ENCODE measurements at regions not wholly inside any gene's neighbourhood (a gene's known extent, or its start where the extent isn't known, plus 50 kb on each side); places are given as distances from the start of the nearest gene placed in this dataset.

- no peak for TF ChIP-seq MAX (IDR thresholded peaks at IDR 0.05; ENCODE audit: low read depth, low read length)
- no peak for TF ChIP-seq CTCF (IDR thresholded peaks at IDR 0.05; ENCODE audit: low read depth, low read length)
- TF ChIP-seq POLR2A (IDR thresholded peaks at IDR 0.05; ENCODE audit: extremely low read depth, insufficient read length) = no peak
- no peak for TF ChIP-seq MYC (IDR thresholded peaks at IDR 0.05; ENCODE audit: low read depth, low read length)
- no peak overlapping the region for H3K4me3 ChIP-seq (ENCODE audit: low read depth, low read length)
- DNase-seq (ENCODE audit: low read depth) = no peak
Observed at GRCh38 chr6:147060636-147061035, 143.6 kb upstream of the STXBP5 start.

GRCh38 chr6:147061252-147061651, 143.0 kb upstream of the STXBP5 start:
- DNase-seq (ENCODE audit: low read depth) = no peak
- TF ChIP-seq MAX (IDR thresholded peaks at IDR 0.05; ENCODE audit: low read depth, low read length) = no peak
- TF ChIP-seq POLR2A (IDR thresholded peaks at IDR 0.05; ENCODE audit: extremely low read depth, insufficient read length) = no peak
- no peak for TF ChIP-seq MYC (IDR thresholded peaks at IDR 0.05; ENCODE audit: low read depth, low read length)
- TF ChIP-seq CTCF (IDR thresholded peaks at IDR 0.05; ENCODE audit: low read depth, low read length) = no peak
- no peak overlapping the region for H3K4me3 ChIP-seq (ENCODE audit: low read depth, low read length)

- TF ChIP-seq MAX (IDR thresholded peaks at IDR 0.05; ENCODE audit: low read depth, low read length) (no peak), MYC (IDR thresholded peaks at IDR 0.05; ENCODE audit: low read depth, low read length) (no peak), CTCF (IDR thresholded peaks at IDR 0.05; ENCODE audit: low read depth, low read length) (no peak), POLR2A (IDR thresholded peaks at IDR 0.05; ENCODE audit: extremely low read depth, insufficient read length) (no peak)
- no peak overlapping the region for H3K4me3 ChIP-seq (ENCODE audit: low read depth, low read length)
- DNase-seq (ENCODE audit: low read depth) = no peak
Observed at GRCh38 chr6:147063469-147064031, 140.7 kb upstream of the STXBP5 start.

- H3K4me3 ChIP-seq (ENCODE audit: low read depth, low read length) = no peak overlapping the region
- TF ChIP-seq MAX (IDR thresholded peaks at IDR 0.05; ENCODE audit: low read depth, low read length) (no peak), MYC (IDR thresholded peaks at IDR 0.05; ENCODE audit: low read depth, low read length) (no peak), CTCF (IDR thresholded peaks at IDR 0.05; ENCODE audit: low read depth, low read length) (no peak)
- DNase-seq (ENCODE audit: low read depth) = no peak
Observed at GRCh38 chr6:147065786-147066185, 138.4 kb upstream of the STXBP5 start.

- no peak for TF ChIP-seq CTCF (IDR thresholded peaks at IDR 0.05; ENCODE audit: low read depth, low read length)
- no peak for TF ChIP-seq MYC (IDR thresholded peaks at IDR 0.05; ENCODE audit: low read depth, low read length)
- H3K4me3 ChIP-seq (ENCODE audit: low read depth, low read length) = no peak overlapping the region
- peak; percentile 11 for DNase-seq (ENCODE audit: low read depth)
Observed at GRCh38 chr6:147067184-147067583, 137.0 kb upstream of the STXBP5 start.

- H3K4me3 ChIP-seq (ENCODE audit: low read depth, low read length) = no peak overlapping the region
- DNase-seq (ENCODE audit: low read depth) = peak; percentile 44
- TF ChIP-seq POLR2A (IDR thresholded peaks at IDR 0.05; ENCODE audit: extremely low read depth, insufficient read length) = no peak
- no peak for TF ChIP-seq MYC (IDR thresholded peaks at IDR 0.05; ENCODE audit: low read depth, low read length)
- no peak for TF ChIP-seq MAX (IDR thresholded peaks at IDR 0.05; ENCODE audit: low read depth, low read length)
- TF ChIP-seq CTCF (IDR thresholded peaks at IDR 0.05; ENCODE audit: low read depth, low read length) = no peak
Observed at GRCh38 chr6:147071776-147072175, 132.4 kb upstream of the STXBP5 start.
